Glomerular endothelial cell (primary cell): ENCODE measurements at regions not wholly inside any gene's neighbourhood (a gene's known extent, or its start where the extent isn't known, plus 50 kb on each side); places are given as distances from the start of the nearest gene placed in this dataset.

Source experiments
- DNase-seq: peaks from one replicate; pipeline ENCODE4 v3.0.0-alpha.2; 2011; ENCODE audit warnings: low read depth, low spot score; ENCODE audit errors: extremely low read depth

- DNase-seq = no peak
Observed at GRCh38 chr2:11987151-11987550, 240.7 kb downstream of the LPIN1 start.

DNA sequence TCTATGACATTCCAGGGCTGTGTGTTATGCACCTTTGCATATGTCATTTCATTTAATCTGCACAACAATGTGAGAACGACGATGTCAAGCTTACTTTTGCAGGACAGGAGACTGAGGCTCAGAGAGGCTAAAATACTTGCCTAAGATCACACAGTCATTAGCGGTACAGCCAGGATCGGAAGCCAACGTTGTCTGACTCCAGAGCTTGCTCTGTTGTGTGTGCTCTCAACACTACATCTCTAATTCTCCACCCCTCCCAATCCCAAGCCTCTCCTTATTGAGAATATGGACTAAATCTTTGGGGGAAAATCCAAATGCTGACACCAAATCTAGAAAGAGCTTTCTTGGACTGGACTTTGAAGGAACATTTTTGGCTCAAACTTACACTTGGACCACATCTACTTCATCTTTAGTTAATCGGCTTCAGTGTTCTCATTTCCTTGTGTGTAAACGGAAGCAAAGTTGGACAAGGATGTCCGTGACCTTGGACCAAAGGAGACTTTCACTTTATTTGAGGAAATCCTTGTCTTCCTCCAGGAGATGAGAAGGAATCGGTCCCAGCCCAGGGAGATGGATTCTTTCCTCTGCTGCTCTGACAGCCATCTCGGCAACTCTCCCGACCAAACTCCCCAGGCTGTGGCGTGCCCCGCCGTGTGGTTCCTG, 242.4 kb downstream of the LPIN1 start:
- no peak for DNase-seq

- DNase-seq = no peak
Observed at GRCh38 chr2:11989354-11989703, 242.9 kb downstream of the LPIN1 start.

- no peak for DNase-seq
Observed at GRCh38 chr2:11990576-11990975, 244.1 kb downstream of the LPIN1 start.

DNA sequence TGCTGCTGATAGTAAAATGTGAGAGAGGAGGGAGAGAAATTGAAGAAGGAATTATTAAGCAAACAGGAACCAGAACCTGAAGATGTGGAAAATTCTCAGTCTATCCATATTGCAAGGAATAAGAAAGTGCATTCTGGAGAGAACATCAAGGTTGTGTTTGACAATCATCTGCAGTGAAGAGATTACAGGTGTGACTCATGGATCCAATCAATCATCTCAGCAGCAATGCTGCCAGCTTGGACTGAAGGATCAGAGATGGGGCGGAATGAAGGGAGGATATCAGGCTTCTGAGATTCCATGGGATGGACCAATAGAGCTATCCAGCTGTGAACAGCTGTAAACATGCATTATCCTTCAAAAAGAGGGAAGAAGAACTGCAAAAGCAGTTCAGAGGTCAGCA, 247.3 kb downstream of the LPIN1 start:
- DNase-seq = no peak

- no peak for DNase-seq
Observed at GRCh38 chr2:11995456-11995855, 249.0 kb downstream of the LPIN1 start.

DNA sequence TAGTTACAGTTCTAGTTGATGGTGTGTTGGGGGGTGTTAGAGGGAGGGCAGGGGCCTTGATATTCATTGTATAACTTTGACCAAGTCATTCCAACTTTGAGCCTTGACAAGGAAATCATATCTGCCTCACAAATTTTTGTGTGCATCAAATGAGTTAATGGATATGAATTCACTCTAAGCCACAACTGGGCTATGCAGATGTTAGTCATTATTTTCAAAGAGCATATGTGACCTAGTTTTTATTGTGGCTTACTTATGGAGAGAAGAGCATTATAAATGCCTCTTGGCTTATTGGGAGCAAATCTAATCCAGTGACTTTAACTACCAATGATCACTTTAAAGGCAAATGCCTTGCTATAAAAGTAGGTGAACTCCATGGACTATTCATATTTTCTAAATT, 250.2 kb downstream of the LPIN1 start:
- no peak for DNase-seq

GRCh38 chr2:11997142-11997541, 250.7 kb downstream of the LPIN1 start:
- no peak for DNase-seq

DNA sequence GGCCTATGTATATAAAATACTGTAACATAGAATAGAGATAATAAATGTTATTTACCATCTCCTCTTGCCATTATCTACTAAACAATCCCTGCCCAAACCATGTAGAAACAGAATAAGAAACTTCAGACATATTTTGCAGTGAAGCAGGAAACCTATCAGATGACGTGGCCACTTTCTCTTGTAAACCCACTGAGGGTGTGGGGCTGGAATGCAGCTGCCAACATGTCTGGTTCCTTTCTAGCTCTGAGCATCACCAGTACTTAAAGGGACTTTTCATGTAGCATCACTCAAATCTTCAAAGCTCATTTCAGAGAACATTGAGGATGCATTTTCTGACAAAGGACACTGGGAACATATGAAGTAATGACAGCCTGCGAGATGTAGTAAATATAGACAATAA, 251.8 kb downstream of the LPIN1 start:
- DNase-seq = no peak

DNA sequence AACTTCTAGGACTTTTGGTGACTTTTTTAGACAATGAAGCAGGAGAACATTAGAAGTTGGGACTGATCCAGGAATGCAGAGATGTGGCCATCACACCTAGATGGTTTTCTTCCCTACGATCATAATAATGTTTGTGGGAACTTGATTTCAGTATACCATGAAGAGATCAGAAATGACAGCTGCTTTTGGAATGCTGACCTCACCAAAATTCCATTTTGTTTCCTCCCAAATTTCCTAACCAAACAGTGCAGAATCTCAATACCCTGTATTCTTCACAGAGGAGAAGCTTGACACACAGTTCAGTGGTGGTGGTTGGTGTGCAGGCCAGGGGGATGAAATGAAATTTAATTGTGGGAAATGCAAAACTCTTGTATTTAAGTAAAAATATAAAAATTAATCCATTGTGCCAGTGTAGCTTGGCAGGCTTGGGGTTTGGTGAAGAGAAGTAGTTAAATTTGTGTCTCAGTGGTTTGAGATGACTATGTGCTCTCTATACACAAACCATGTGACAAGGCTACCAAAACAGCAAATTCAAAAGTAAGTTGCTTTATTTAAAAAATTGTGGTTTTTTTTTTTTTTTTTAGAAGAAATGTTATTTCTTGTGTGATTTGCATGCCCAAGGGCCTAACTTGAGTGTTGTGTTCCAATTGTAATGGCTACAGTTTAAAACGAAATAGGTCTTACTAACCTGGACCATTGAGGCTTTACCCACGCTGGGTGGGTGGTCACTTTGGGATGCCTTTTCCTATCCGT, 252.4 kb downstream of the LPIN1 start:
- no peak for DNase-seq

GRCh38 chr2:12001621-12002020, 255.2 kb downstream of the LPIN1 start:
- no peak for DNase-seq

- no peak for DNase-seq
Observed at GRCh38 chr2:12002215-12002614, 255.8 kb downstream of the LPIN1 start.

- DNase-seq = no peak
Observed at GRCh38 chr2:12004713-12005112, 258.3 kb downstream of the LPIN1 start.

- DNase-seq = no peak
Observed at GRCh38 chr2:12005886-12006681, 259.7 kb downstream of the LPIN1 start.

- DNase-seq = no peak
Observed at GRCh38 chr2:12006850-12007249, 260.4 kb downstream of the LPIN1 start.

DNA sequence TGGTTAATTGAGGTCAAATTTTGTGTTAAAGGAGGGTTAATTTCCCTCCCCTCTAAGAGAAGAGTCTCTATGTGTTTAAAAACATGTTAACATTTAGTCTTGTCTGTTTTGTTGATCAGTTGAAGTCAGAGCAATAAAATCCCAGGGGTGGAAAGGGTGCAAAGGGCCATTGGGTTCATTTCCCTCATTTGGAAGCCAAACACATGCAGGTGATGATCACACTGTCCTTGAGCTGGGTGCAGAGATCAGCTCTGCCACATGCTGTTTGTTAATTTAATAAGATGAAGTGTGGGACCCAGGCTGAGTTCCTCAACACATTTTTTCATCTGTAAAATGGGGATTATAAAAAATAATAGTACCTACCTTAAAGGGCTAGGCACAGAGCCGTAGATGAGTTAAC, 260.9 kb downstream of the LPIN1 start:
- DNase-seq = no peak

- no peak for DNase-seq
Observed at GRCh38 chr2:12008425-12009061, 262.1 kb downstream of the LPIN1 start.

DNA sequence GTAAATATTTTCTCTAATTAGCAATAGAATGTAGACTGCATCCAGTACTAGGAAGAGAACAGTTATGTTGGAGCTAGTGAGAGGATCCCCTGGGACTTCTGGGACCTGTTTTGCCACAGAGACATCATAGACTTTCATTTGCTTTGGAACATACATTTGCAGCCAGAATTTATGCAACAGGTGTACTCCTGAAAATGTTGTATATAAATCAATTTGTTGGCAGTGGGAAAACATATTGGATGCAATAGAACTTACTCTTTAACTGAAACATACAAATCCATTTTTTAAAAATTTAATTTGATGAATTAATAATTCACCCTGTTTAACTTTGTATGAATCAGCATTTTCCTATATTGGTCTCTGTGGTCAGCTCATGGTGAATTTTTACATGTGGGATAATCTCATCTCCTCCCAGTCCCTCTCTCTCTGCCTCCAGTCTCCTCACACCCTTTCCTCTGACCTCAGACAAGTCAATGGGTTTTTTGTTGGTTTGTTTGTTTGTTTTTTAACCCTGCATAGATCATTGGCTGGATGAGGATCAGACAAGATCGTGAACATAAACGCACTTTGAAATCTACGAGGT, 263.0 kb downstream of the LPIN1 start:
- no peak for DNase-seq

DNA sequence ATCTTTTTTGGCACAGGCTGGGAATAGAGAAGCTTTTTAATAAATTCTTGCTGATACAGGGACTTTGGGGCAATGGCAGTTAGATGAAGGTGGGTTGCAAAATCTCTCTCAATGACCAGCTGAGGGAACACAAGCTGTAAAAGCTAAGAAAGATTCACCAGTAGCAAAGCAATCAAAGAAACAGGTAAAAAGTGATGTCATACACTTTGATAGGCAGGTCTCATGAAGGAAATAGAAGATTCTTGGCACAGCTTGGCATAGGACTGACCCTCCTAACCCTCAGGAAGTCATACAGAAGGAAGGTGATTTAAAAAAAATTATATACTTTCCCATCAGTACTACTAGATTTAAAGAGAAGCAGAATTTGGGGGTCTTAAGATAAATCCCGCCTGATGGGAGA, 263.6 kb downstream of the LPIN1 start:
- no peak for DNase-seq

DNA sequence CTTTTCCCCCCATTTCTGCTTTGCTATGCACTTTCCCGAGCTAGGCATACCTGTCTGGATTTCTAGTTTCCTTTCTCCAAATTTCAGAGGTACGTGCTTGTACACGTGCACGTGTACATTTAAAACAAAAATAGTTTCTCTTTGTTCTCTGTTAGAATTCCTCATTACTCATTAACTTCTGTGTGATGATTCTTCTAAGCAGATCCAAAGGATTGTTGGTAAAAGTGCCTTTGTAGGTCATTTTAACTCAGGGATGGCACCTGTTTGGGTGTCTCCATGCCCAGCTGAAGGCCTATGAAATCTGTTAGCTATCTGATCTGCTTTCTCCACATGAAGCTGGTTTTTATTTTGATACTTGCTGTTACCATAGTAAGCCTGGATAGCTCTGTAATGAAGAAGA, 264.3 kb downstream of the LPIN1 start:
- DNase-seq = no peak
